GM18502 (cell line): ENCODE measurements at regions not wholly inside any gene's neighbourhood (a gene's known extent, or its start where the extent isn't known, plus 50 kb on each side); places are given as distances from the start of the nearest gene placed in this dataset.

Experiments
- ATAC-seq: cut with Tn5 transposase; IDR thresholded peaks from one replicate; pipeline ENCODE4 v1.9.1; 2021; ENCODE audit warnings: mild to moderate bottlenecking; ENCODE audit not compliant: unreplicated experiment, poor library complexity

DNA sequence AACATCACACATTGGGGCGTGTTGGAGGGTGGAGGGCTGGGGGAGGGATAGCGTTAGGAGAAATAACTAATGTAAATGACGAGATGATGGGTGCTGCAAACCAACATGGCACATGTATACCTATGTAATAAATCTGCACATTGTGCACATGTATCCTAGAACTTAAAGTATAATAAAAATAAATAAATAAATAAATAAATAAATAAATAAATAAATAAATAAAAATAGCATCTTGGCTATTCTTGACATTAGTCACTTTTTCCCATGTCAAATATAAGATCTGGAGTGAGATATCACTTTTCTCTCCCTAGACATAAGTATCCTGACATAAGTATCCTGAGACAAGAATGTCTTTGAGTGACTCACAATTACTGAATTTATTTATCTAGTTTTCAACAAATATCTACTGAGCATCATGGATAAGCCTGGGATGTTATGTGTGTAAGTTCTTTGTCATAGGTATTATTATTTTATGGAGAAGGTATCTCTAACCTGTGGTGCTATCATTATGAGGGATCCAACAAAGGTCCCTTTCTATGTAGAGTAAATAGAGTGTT, 691.3 kb downstream of the SORCS1 start:
- ATAC-seq, result no peak

DNA sequence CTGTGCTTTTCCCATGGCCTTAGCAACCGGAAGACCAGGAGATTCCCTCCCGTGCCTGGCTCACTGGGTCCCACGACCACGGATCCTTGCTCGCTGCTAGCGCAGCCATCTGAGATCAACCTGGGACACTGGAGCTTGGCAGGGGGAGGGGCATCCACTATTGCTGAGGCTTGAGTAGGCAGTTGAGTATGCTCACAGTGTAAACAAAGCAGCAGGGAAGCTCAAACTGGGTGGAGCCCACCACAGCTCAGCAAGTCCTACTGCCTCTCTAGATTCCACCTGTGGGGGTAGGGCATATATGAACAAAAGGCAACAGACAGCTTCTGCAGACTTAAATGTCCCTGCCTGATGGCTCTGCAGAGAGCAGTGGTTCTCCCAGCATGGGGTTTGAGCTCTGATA, 697.0 kb downstream of the SORCS1 start:
- ATAC-seq, result no peak

DNA sequence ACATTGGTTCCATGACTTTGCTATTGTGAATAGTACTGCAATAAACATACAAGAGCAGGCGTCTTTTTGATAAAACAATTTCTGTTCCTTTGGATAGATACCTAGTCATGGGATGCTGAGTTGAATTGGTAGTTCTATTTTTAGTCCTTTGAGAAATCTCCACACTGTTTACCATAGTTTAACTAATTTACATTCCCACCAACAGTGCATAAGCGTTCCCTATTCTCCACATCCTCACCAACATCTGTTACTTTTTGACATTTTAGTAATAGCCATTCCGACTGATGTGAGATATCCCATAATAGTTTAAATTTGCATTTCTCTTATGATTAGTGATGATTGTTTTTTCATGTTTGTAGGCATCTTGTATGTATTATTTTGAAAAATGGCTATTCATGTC, 707.0 kb downstream of the SORCS1 start:
- no peak for ATAC-seq

DNA sequence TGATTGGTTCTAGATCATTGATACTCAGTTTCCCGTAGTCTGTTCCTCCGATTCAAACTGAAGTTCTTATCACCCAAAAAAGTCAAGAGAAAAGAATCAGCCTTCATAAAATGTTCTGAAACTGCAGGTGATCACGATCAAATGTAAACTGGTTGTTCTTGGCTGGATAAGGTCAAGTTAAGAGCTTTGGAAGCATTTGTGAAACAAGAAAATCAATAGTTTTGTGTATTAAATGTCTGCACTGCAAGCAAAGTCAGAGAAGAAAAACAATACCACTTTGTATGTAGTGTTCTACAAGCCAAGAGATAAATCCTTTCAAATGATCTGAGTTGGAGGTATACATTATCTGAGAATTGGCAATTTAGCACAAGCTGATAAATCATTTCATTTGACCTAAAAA, 710.3 kb downstream of the SORCS1 start:
- no peak for ATAC-seq

DNA sequence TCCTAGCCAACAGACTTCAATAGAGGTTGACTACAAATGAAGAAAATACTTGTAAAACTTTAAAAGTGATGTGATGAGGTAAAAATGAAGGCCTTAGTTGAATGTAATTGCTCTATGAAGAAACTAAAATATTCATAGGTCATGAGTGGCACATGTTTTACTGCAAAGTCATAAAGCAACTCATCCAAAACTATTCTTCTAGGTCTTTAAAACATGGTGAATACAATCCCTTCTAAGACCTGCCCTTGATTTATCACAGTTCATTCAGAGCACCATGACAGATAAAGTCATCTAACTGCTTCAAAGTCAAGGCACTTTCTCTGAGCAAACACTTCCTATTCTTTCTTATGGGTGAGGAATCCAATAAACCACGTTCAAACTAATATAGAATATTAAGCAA, 713.5 kb downstream of the SORCS1 start:
- ATAC-seq, result no peak

DNA sequence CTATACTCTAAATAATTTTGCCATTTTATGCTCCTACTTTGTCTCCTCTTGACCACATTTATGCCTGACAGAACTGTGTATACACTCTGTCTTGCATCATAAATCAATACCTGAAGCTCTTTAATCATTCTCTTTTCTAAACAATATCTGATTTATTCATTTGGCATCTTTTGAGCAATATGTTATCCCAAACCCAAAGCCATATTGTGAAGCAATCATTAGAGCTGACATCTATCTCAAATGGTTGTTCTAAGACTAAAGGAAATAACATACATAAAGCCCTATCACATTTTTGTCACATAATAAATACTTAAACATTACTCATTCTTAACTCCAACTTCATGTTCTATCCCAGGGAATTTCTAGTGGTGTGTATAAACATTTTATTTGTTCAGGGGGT, 717.6 kb downstream of the SORCS1 start:
- ATAC-seq, result no peak

DNA sequence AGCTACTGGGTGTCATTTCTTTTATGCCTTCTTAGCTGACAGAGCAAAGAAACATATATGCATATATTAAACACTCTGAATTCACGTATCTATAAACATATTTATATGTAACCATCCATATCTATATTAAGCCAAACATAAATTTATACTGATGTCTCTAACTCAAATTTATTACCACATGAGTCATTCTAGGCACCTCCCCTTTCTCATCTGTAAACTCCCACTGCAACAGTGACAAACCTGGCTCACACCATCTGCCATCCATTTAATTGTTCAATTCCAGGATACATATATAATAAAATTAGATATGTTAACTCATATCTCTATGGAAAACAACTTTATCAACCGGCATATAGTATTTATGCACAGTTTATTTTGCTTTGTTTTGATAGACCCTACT, 722.3 kb downstream of the SORCS1 start:
- no peak for ATAC-seq

DNA sequence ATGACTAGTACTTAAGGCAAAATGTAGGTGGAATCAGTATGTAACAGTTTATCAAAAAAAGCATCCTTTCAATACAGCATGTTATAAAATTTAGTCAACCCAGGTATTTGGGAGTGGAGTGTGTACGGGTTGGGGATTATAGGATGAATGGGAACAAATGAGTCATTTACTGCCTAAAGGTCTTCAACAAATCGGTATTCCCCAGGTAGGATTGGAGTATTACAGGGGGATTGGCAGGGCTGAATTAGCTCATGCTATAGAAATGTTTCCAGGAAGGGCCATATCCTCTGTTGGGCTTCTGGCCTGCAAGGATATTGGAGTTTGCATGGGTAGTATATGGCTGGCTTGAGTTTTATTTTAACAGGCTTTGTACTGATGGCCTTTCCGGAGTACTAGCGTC, 723.7 kb downstream of the SORCS1 start:
- no peak for ATAC-seq

DNA sequence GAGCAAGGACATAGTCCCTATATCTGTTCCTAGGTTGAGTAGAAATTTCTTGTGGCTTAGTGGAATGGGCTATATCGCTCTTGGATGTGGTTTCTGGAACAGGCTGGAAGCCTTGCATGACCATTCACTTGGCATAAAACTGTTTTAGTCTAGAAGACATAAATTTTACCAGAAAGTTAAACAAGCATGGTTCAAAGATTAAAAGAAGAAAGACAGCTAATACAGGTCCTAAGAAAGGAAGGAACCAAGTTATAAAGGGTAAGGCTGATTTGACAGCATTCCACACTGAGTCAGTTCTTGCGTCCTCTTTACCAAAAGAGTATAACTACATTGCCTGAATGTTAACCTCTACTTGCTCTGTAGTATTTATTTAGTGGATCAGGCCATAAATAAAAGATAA, 724.2 kb downstream of the SORCS1 start:
- ATAC-seq, result no peak

DNA sequence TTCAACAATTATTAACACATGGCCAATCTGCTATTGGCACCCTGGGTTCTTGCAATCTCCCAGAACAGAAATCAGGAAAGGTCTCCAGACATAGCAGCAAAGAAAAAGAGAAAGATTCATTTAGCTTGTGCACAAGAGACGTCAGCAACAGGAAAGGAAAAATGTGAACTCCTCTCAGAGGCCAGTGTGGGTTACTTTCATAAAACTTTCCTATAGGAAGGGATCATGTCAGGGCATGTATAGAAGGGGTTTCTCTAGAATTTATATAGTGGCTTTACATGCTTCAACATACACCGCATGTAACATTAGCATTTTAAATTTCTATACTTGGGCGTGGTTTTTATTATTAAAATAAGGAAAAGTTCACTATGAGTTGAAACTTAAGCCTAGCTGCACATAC, 725.1 kb downstream of the SORCS1 start:
- ATAC-seq, result no peak

DNA sequence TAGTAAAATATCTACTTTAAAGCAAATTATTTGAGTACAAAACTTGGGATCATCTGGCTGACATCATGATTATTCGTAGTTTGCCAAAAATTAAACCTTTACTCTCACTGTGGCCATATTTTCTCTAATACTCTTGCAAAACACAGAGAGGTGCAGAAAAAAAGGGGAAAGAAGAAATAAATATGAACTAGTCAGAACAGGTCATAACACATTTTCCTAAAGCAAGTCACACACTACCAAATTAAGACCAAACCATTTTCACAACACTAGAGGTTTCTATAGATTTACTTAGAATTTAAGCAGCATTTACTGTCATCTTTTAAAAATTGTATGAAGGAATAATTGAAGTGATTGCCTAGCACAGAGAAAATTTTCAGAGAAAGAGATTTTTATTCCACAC, 726.1 kb downstream of the SORCS1 start:
- ATAC-seq, result no peak

DNA sequence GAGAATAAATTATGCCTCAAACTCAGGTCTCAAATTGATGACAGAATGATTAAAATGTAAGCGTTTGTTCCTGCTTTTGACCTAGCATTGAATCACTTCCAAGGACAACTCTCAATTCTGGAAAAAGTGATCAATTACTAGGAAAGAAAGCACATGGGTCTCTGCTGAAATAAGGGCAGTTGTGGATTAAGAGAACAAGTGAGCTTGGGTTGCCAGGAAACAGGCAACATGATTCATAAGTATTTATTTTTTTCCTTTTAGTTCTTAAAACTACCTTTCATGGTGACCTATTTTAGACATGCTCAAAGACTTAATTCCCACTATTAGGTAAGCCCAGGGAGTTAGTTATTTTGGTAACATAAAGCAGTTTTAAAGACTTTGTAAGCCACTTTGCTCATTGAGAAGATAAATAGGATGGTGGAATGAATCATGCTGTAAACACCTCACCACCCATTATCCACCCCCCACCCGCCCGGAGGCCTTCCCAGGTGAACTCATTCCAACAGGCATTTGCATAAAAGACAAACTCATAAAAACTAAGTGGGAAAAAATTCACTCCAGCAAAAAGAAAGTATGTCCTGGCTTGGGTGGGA, 728.3 kb downstream of the SORCS1 start:
- ATAC-seq, result no peak

DNA sequence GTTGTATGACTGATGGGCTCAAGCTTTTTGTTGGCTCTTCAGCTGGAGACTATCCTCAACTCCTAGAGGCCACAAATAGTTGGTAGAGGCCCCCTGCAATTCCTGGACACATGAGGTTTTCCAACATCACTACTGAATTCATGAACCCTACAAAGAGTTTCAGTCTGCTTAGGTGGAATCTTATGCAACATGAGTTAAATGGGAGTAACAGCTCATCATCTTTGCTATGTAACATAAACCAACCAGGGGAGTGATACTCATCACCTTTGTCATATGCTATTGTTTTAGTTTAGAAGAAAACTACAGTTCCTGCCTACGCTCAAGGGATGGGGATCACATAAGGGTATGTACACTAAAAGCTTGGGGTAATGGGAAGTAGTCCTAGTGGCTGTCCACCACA, 729.4 kb downstream of the SORCS1 start:
- no peak for ATAC-seq

DNA sequence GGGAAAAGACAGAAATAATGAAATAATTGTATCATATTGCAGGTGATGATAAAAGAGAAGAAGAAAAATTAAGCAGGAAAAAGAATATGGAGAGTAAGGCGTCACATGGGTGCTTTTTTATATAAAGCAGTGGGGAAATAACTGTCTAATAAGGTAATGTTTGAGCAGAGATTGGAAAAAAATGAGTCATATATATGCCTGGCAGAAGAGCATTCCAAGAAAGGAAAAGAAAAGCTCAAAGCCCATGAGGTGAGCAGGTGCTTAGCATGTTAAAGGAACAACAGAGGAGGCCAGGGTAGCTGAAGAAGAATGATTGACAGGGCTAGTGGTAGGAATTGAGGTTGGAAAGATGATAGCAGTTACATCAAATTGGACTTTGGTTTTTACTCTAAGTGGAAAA, 739.5 kb downstream of the SORCS1 start:
- ATAC-seq, result no peak

DNA sequence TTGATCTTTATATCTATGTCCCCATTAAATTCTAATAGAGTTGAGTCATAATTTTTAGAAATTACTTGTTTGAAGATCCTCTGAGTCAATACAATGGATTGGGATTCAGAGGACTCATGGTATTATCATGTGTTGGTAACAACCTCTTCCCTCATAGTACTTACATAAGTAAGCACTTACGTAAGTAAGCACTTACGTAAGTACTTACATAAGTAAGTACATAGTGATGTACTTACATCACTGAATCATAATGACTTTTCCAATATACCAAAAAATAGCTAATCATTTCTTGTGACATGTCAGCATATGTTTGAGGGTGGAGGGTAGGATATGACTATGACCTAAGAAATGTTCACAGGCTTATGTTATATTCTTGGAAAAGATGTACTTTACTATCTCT, 740.5 kb downstream of the SORCS1 start:
- no peak for ATAC-seq

DNA sequence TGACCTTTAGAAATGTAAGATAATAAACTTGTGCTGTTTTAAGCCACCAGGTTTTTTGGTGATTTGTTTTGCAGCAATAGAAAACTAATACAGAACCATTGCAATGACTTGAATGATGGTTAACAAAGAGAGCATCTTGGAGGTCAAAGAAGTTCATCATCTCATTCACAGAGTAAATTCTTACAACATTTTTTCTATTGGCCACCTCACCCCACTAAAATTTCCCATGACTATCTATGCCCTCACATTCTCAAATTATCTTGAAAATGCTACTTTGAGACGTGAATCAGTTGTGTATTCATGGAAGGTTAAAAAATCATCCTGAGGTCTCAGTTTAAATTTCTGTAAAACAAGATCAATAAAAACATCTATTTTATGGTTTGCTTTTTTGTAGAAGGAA, 754.2 kb downstream of the SORCS1 start:
- no peak for ATAC-seq

DNA sequence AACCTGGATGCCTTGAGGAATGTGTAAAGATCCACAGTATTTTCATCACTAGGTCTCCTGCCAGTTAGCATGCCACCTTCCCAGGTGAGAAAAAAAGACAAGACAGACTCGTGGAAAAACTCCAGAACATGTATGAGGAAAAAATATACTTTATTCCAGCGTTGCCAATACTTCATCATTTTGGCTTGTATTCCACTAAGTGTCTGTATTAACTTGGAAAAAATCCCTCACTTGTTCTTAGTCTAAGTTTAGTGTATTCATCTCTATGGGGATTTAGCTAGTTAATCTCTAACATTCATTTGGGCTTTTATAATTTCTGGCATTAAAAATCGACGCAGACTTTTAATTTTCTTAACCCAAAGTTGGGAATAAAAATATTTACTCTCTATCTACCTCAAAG, 759.4 kb downstream of the SORCS1 start:
- no peak for ATAC-seq

DNA sequence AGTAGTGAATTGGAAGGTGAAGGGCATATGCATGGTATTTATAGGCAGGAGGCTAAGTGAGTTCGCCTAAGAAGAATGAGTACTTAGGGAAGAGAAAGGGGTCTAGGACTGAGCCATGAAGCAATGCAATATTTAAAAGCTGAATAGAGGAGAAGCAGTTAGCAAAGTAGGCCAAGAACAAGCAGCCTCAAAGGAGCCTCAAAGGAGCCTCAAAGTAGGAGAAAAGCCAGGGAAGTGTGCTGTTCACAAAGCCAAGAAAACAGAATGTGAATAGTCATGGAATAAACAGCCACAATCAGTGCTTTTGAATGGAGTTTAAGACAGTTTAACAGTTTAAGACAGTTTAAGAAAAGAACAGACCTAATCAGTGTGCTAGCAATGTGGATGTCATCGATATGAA, 762.0 kb downstream of the SORCS1 start:
- ATAC-seq, result no peak

DNA sequence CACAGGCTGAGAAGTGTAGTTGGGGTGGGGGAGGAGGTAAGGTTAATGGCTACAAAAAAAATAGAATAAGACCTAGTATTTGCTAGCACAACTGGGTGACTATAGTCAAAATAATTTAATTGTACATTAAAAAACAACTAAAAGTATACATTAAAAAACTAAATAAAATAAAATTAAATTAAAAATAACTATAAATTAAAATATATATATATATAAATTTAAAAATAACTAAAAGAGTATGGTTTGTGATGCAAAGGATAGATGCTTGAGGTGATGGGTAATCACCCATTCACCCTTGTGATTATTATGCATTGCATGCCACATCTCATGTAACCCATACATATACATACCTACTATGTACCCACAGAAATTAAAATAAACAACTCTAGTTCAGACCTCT, 762.5 kb downstream of the SORCS1 start:
- ATAC-seq, result no peak

DNA sequence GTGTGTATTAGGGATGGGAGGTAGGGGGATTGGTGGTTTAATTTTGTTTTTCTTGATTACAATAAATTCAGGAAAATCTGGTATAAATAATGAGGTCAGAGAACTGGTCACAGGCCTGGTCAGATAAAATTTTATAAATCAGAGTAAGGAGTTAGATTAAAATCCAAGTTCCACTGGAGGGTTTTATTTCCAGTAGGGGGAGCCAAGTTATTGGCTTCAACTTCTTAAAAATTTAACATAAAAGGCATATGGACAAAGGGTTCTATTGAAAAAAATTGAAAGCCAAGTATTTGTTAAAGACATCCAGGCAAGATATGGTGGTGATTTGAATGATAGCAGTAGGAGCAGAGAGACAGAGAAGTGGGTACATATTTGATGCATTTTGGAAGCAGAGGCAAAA, 763.3 kb downstream of the SORCS1 start:
- no peak for ATAC-seq

DNA sequence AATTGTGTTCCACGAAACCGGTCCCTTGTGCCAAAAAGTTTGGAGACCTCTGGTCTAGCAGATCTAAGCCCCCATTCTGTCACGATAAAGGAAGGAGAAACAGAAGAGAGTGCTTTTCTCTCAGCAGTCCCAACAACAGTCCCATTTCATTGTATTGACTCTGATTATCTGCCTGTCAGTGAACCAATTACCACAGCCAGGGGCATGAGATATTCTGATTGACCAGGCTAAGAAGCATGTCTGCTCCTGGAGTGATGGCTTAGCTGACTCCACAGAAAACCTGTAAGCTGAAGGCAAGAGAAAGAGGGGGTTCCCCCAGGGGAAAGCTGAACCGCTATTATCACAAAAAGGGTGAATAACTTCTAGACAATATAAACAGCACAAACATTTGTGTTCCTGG, 765.4 kb downstream of the SORCS1 start:
- ATAC-seq, result no peak

DNA sequence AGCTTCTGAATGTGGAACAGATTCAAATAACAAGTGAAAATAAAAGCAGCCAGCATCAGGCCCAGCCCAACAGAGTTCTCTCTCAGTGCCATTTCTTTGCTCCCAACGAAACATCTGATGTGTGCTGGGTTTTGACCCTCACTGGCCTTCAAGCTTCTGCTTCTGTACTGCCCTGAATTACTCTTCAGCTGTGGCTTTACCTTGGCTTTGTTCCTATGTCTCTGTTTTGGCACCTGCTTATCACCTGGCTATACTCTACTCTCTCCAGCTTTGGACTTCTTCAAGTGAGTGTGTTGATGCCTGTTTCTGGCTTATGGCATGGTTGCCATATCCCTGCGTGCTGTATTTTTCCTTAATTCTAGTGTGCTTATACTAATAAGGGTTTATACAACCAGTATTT, 768.3 kb downstream of the SORCS1 start:
- ATAC-seq, result no peak
